ENCODE measurements at regions not wholly inside any gene's neighbourhood (a gene's known extent, or its start where the extent isn't known, plus 50 kb on each side); places are given as distances from the start of the nearest gene placed in this dataset.

GRCh38 chr4:26163425-26164362 lies 157.1 kb upstream of the RBPJ start:
- TF ChIP-seq POLR2A (IDR thresholded peaks at IDR 0.05) (no peak), CTCF (IDR thresholded peaks at IDR 0.05 in 4 of 5, conservative IDR thresholded peaks at IDR 0.05 in 1 of 5) (no peak)
